ENCODE measurements at regions not wholly inside any gene's neighbourhood (a gene's known extent, or its start where the extent isn't known, plus 50 kb on each side); places are given as distances from the start of the nearest gene placed in this dataset.

DNA sequence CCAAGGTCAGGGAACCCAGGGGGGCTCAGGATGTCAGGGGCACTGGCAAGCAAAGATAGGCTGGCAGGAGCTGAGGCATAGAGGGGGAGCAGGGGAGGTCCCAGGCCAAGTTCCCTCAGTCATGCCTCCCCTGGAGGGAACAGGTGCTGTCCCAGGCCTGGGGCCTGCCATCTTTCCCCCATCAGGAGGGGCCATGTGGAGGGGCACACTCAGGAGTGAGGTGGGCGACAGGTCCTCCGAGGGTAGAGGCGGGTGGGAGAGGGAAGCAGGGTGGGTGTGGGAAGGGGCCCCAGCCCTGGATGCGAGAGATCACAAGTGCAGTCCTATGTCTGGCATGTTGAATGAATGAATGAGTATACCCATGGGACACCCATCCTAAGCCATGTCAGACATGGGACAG is 127.7 kb upstream of the GLI2 start:
- TF ChIP-seq POLR2A (IDR thresholded peaks at IDR 0.05) (no peak), CTCF (IDR thresholded peaks at IDR 0.05) (no peak)
